Chondrocyte (in vitro differentiated cells): ENCODE measurements at regions not wholly inside any gene's neighbourhood (a gene's known extent, or its start where the extent isn't known, plus 50 kb on each side); places are given as distances from the start of the nearest gene placed in this dataset.

ENCODE experiments used
- DNase-seq: peaks from one replicate; pipeline ENCODE4 v3.0.0; 2021; ENCODE audit warnings: mixed read lengths, low spot score
- H3K27ac Mint-ChIP-seq: one replicate; pipeline ENCODE4 v1.8.0; 2021; ENCODE audit warnings: mild to moderate bottlenecking, moderate library complexity, mixed read lengths; ENCODE audit not compliant: unreplicated experiment
- H3K27me3 Mint-ChIP-seq: 2 replicates; pipeline ENCODE4 v1.8.0; 2021; ENCODE audit warnings: low read depth, mixed read lengths
- H3K36me3 Mint-ChIP-seq: 2 replicates; pipeline ENCODE4 v1.8.0; 2021; ENCODE audit warnings: low read depth, mixed read lengths
- H3K4me1 Mint-ChIP-seq: 2 replicates; pipeline ENCODE4 v1.8.0; 2021; ENCODE audit warnings: low read depth, mild to moderate bottlenecking, mixed read lengths
- H3K4me3 Mint-ChIP-seq: one replicate; pipeline ENCODE4 v1.8.0; 2021; ENCODE audit warnings: mild to moderate bottlenecking, moderate library complexity, mixed read lengths; ENCODE audit not compliant: unreplicated experiment
- H3K9me3 Mint-ChIP-seq: 2 replicates; pipeline ENCODE4 v1.8.0; 2021; ENCODE audit warnings: low read depth, mixed read lengths
- CTCF ChIP-seq: fragments of 200-600 bp; sonication (generic); IDR thresholded peaks from 2 replicates; pipeline ENCODE4 v1.5.0; 2021; ENCODE audit warnings: antibody characterized with exemption, mild to moderate bottlenecking, moderate library complexity

- H3K9me3 Mint-ChIP-seq, result peaks cover 10% of the 10 kb centered on the region
- DNase-seq, result no peak
- H3K27ac Mint-ChIP-seq, result no peak overlapping the region
- peaks cover 4% of the 10 kb centered on the region for H3K36me3 Mint-ChIP-seq
- H3K4me1 Mint-ChIP-seq, result no peaks in the 10 kb centered on the region
- H3K4me3 Mint-ChIP-seq, result no peak overlapping the region
- H3K27me3 Mint-ChIP-seq, result peaks cover 6% of the 10 kb centered on the region
- TF ChIP-seq CTCF, result no peak
Observed at GRCh38 chr7:113742377-113742776, 176.4 kb downstream of the PPP1R3A start.

GRCh38 chr7:113731571-113731970 lies 187.2 kb downstream of the PPP1R3A start:
- no peak for DNase-seq
- TF ChIP-seq CTCF, result no peak
- Mint-ChIP-seq H3K9me3 (no peaks in the 10 kb centered on the region), H3K36me3 (no peaks in the 10 kb centered on the region), H3K27me3 (peaks cover 10% of the 10 kb centered on the region), H3K27ac (no peak overlapping the region), H3K4me3 (no peak overlapping the region), H3K4me1 (peaks cover 11% of the 10 kb centered on the region)

- Mint-ChIP-seq H3K9me3 (no peaks in the 10 kb centered on the region), H3K4me3 (no peak overlapping the region), H3K4me1 (peaks cover 11% of the 10 kb centered on the region), H3K27me3 (peaks cover 3% of the 10 kb centered on the region), H3K27ac (no peak overlapping the region), H3K36me3 (no peaks in the 10 kb centered on the region)
- TF ChIP-seq CTCF, result no peak
- DNase-seq, result no peak
Observed at GRCh38 chr7:113730309-113730955, 188.4 kb downstream of the PPP1R3A start.

GRCh38 chr7:113727486-113727885 lies 191.3 kb downstream of the PPP1R3A start:
- no peak for TF ChIP-seq CTCF
- no peaks in the 10 kb centered on the region for H3K36me3 Mint-ChIP-seq
- H3K4me3 Mint-ChIP-seq, result no peak overlapping the region
- no peak for DNase-seq
- peaks cover 5% of the 10 kb centered on the region for H3K9me3 Mint-ChIP-seq
- H3K27ac Mint-ChIP-seq, result no peak overlapping the region
- H3K27me3 Mint-ChIP-seq, result peaks cover 3% of the 10 kb centered on the region
- peaks cover 11% of the 10 kb centered on the region for H3K4me1 Mint-ChIP-seq

DNA sequence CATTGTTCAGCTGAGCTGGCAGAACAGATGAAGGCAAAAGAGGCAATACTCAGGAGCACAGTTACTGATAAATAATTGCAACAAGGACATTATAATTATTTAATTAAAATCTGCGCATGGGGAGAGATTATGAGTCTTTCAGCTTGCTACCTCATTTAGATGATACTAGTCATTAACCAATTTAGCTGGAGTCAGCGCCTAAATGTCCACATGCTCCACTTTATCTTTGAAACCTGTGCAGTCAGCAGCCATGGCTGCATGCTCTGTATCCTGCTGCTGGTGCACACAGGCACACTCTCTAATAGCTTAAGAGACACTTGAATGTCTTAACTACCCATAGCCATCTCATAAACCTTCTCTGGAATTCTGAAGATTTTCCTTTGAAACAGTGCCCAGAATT lies 196.8 kb downstream of the PPP1R3A start:
- Mint-ChIP-seq H3K4me3 (no peak overlapping the region), H3K4me1 (no peaks in the 10 kb centered on the region), H3K9me3 (peaks cover 5% of the 10 kb centered on the region), H3K36me3 (no peaks in the 10 kb centered on the region), H3K27ac (no peak overlapping the region), H3K27me3 (peaks cover 15% of the 10 kb centered on the region)
- TF ChIP-seq CTCF, result no peak
- DNase-seq, result no peak
